ENCODE measurements at regions not wholly inside any gene's neighbourhood (a gene's known extent, or its start where the extent isn't known, plus 50 kb on each side); places are given as distances from the start of the nearest gene placed in this dataset.

GRCh38 chr2:11099122-11100065, 55.9 kb upstream of the SLC66A3 start:
- no peak for TF ChIP-seq POLR2AphosphoS5 (IDR thresholded peaks at IDR 0.05; ENCODE audit: insufficient read depth in 1 of 2, low read depth in 1 of 2)
- TF ChIP-seq CTCF (IDR thresholded peaks at IDR 0.05): no peak
